Liver (tissue), 8 donors: ENCODE measurements at regions not wholly inside any gene's neighbourhood (a gene's known extent, or its start where the extent isn't known, plus 50 kb on each side); places are given as distances from the start of the nearest gene placed in this dataset.

Source experiments
- DNase-seq: peaks from one replicate; pipeline ENCODE4 v3.0.0-alpha.2; 2017; ENCODE audit warnings: low spot score
- H3K27ac ChIP-seq, 2 donors: one replicate each; pipeline ENCODE4 v1.7.0; 2013; ENCODE audit warnings: inconsistent platforms in 2 of 2, low read length in 2 of 2, control low read depth in 1 of 2, low read depth in 1 of 2, mild to moderate bottlenecking in 1 of 2
- H3K27me3 ChIP-seq, 4 donors: one replicate each; pipeline versions ENCODE4 v1.6.1 to v1.7.0; 2013; ENCODE audit warnings: low read length in 3 of 4, inconsistent platforms in 1 of 4, mild to moderate bottlenecking in 1 of 4, moderate library complexity in 1 of 4; ENCODE audit not compliant: control insufficient read depth in 4 of 4, insufficient read depth in 4 of 4
- H3K36me3 ChIP-seq, 4 donors: one replicate each; pipeline versions ENCODE4 v1.6.1 to v1.7.0; 2013; ENCODE audit warnings: low read length in 3 of 4, mild to moderate bottlenecking in 3 of 4, low read depth in 1 of 4, moderate library complexity in 1 of 4; ENCODE audit not compliant: control insufficient read depth in 4 of 4, insufficient read depth in 3 of 4
- H3K4me1 ChIP-seq, 4 donors: one replicate each; pipeline versions ENCODE4 v1.6.1 to v1.7.0; 2013; ENCODE audit warnings: low read length in 3 of 4, mild to moderate bottlenecking in 3 of 4, moderate library complexity in 1 of 4; ENCODE audit not compliant: control insufficient read depth in 4 of 4, insufficient read depth in 4 of 4
- H3K4me3 ChIP-seq, 3 donors: one replicate each; pipeline versions ENCODE4 v1.6.1 to v1.7.0; 2013; ENCODE audit warnings: low read length in 3 of 3, control low read depth in 1 of 3, low read depth in 1 of 3, mild to moderate bottlenecking in 1 of 3
- H3K9ac ChIP-seq, 2 donors: one replicate each; pipeline ENCODE4 v1.7.0; 2013; ENCODE audit warnings: low read length in 2 of 2, mild to moderate bottlenecking in 2 of 2, moderate library complexity in 2 of 2, control low read depth in 1 of 2, low read depth in 1 of 2
- H3K9me3 ChIP-seq, 4 donors: one replicate each; pipeline versions ENCODE4 v1.6.1 to v1.7.0; 2013; ENCODE audit warnings: low read length in 3 of 4; ENCODE audit not compliant: control insufficient read depth in 4 of 4
- ATF3 ChIP-seq: IDR thresholded peaks from 2 replicates; pipeline ENCODE4 v1.6.1; 2016; ENCODE audit warnings: antibody characterized with exemption
- CTCF ChIP-seq: fragments of 150-350 bp; IDR thresholded peaks from 2 replicates; pipeline ENCODE4 v1.5.1; 2017; ENCODE audit warnings: improper control_type of control experiment, low read depth, low read length; ENCODE audit not compliant: missing input control
- EGR1 ChIP-seq, 2 donors: IDR thresholded peaks; 2 replicates each; pipeline ENCODE4 v1.6.1; 2016 to 2018; ENCODE audit warnings: antibody characterized with exemption in 2 of 2, low read depth in 2 of 2
- FOXA1 ChIP-seq: IDR thresholded peaks from 2 replicates; pipeline ENCODE4 v1.6.1; 2016; ENCODE audit warnings: antibody characterized with exemption
- FOXA2 ChIP-seq: IDR thresholded peaks from 2 replicates; pipeline ENCODE4 v1.6.1; 2016; ENCODE audit warnings: antibody characterized with exemption
- HNF4A ChIP-seq, 2 donors: conservative IDR thresholded peaks; 2 replicates each; pipeline ENCODE4 v1.6.1; 2016; ENCODE audit warnings: antibody characterized with exemption in 2 of 2, mild to moderate bottlenecking in 2 of 2
- HNF4G ChIP-seq: IDR thresholded peaks from 2 replicates; pipeline ENCODE4 v1.6.1; 2016; ENCODE audit warnings: antibody characterized with exemption
- JUND ChIP-seq, 2 donors: IDR thresholded peaks; 2 replicates each; pipeline ENCODE4 v1.6.1; 2016; ENCODE audit warnings: antibody characterized with exemption in 2 of 2
- MAX ChIP-seq: IDR thresholded peaks from 2 replicates; pipeline ENCODE4 v1.6.1; 2016; ENCODE audit warnings: antibody characterized with exemption
- RAD21 ChIP-seq, 2 donors: IDR thresholded peaks; 2 replicates each; pipeline ENCODE4 v1.6.1; 2016; ENCODE audit warnings: antibody characterized with exemption in 2 of 2, mild to moderate bottlenecking in 2 of 2
- REST ChIP-seq: IDR thresholded peaks from 2 replicates; pipeline ENCODE4 v1.6.1; 2016; ENCODE audit warnings: antibody characterized with exemption, mild to moderate bottlenecking
- RXRA ChIP-seq, 2 donors: IDR thresholded peaks; 2 replicates each; pipeline ENCODE4 v1.6.1; 2017 to 2018; ENCODE audit warnings: antibody characterized with exemption in 2 of 2, mild to moderate bottlenecking in 1 of 2
- SP1 ChIP-seq: IDR thresholded peaks from 2 replicates; pipeline ENCODE4 v1.6.1; 2018; ENCODE audit warnings: antibody characterized with exemption, mild to moderate bottlenecking
- TAF1 ChIP-seq: conservative IDR thresholded peaks from 2 replicates; pipeline ENCODE4 v1.6.1; 2016; ENCODE audit warnings: antibody characterized with exemption, mild to moderate bottlenecking
- YY1 ChIP-seq: IDR thresholded peaks from 2 replicates; pipeline ENCODE4 v1.6.1; 2016; ENCODE audit warnings: antibody characterized with exemption, mild to moderate bottlenecking
- ZBTB33 ChIP-seq: IDR thresholded peaks from 2 replicates; pipeline ENCODE4 v1.6.1; 2016; ENCODE audit warnings: antibody characterized with exemption
- WGBS: extraction: QIAGEN DNeasy Blood & Tissue Kit; methylation state at CpG from one replicate; pipeline ENCODE4 v1.1.7; 2013; 5-methylcytosine and 5-hydroxymethylcytosine counted together
- donor health status: healthy.
- donor health status: healthy.
- donor health status: healthy.
- donor health status: healthy.
- donor health status: healthy.

- H3K27me3 ChIP-seq: no peaks in the 10 kb centered on the region
- TF ChIP-seq HNF4A (conservative IDR thresholded peaks at IDR 0.05) (no peak), ATF3 (no peak), CTCF (no peak), MAX (no peak), FOXA1 (no peak), REST (no peak), EGR1 (IDR thresholded peaks at IDR 0.05; ENCODE audit: low read depth in 2 of 2) (no peak), JUND (IDR thresholded peaks at IDR 0.05) (no peak), RAD21 (IDR thresholded peaks at IDR 0.05) (no peak), TAF1 (no peak), HNF4G (no peak), RXRA (IDR thresholded peaks at IDR 0.05) (no peak), FOXA2 (no peak), SP1 (no peak), ZBTB33 (no peak), YY1 (no peak)
- no peak for DNase-seq
- no peak overlapping the region for H3K9ac ChIP-seq
- no peak overlapping the region for H3K27ac ChIP-seq
- H3K36me3 ChIP-seq: no peaks in the 10 kb centered on the region
- no peaks in the 10 kb centered on the region for H3K4me1 ChIP-seq
- H3K4me3 ChIP-seq: no peak overlapping the region
- 88% methylated on average over 4 of the region's 4 CpGs for WGBS
- no peaks in the 10 kb centered on the region for H3K9me3 ChIP-seq
These were observed 634.0 kb upstream of the BCHE start for GRCh38 chr3:166471074-166471767.
